ENCODE measurements at regions not wholly inside any gene's neighbourhood (a gene's known extent, or its start where the extent isn't known, plus 50 kb on each side); places are given as distances from the start of the nearest gene placed in this dataset.
A peak's percentile ranks its signal among the peaks of the same experiment; 100 is the strongest.

- no peaks in the 10 kb centered on the region for H3K36me3 ChIP-seq (ENCODE audit: control insufficient read depth in 2 of 4, insufficient read depth in 4 of 4, low read length in 3 of 4)
- no peak overlapping the region for H4K8ac ChIP-seq (ENCODE audit: extremely low read depth, insufficient read depth, low read length)
- H3K27me3 ChIP-seq (replicated peaks in 1 of 4; ENCODE audit: control insufficient read depth in 3 of 4, extremely low read depth in 1 of 4, insufficient read depth in 3 of 4, low read length in 3 of 4), result no peaks in the 10 kb centered on the region
- no peak overlapping the region for H3K4me2 ChIP-seq (ENCODE audit: insufficient read depth in 1 of 2, low read depth in 2 of 2, low read length in 2 of 2)
- H4K5ac ChIP-seq (ENCODE audit: insufficient read length, low read depth, low read length), result no peak overlapping the region
- H3K79me2 ChIP-seq (ENCODE audit: control insufficient read depth in 1 of 2, insufficient read depth in 2 of 2, low read length in 2 of 2), result no peaks in the 10 kb centered on the region
- H3K4me1 ChIP-seq (replicated peaks in 1 of 4; ENCODE audit: control insufficient read depth in 3 of 4, insufficient read depth in 4 of 4, low read length in 3 of 4), result no peaks in the 10 kb centered on the region
- FAIRE-seq (no peak), DNase-seq (ENCODE audit: low read depth in 1 of 2, low spot score in 2 of 2) (no peak)
- H3K27ac ChIP-seq (ENCODE audit: low read depth, low read length), result no peak overlapping the region
- no peak overlapping the region for H3K23ac ChIP-seq (ENCODE audit: insufficient read length)
- H3K9me3 ChIP-seq (ENCODE audit: insufficient read depth in 2 of 2, low read depth in 1 of 2, low read length in 1 of 2), result no peaks in the 10 kb centered on the region
- 95% methylated on average over 1 of the region's 1 CpG; no CpG with 5 or more reads in 1 of the 2 experiments for WGBS, 2 experiments (ENCODE audit: extremely low coverage in 1 of 2, insufficient coverage in 1 of 2, insufficient read length in 1 of 2, insufficient replicate concordance in 2 of 2, low coverage in 1 of 2, low lambda C conversion rate in 2 of 2, missing lambda C conversion rate in 1 of 2)
- H3K56ac ChIP-seq (replicated peaks; ENCODE audit: insufficient read length, low read depth, low read length), result no peak overlapping the region
- H3K79me1 ChIP-seq (ENCODE audit: low read depth, low read length), result no peaks in the 10 kb centered on the region
- ChIA-PET CTCF (ENCODE audit: partially characterized antibody) (interaction anchor here (1.3 to 1.7 kb wide), 2 partner anchors 10 to 13 kb away, joined by 4 to 5 read pairs; no protein-coding TSS in a partner anchor), POLR2A (ENCODE audit: partially characterized antibody) (no interaction called here)
- no peak overlapping the region for H3K4ac ChIP-seq (replicated peaks; ENCODE audit: insufficient read length, low read depth, low read length)
- H2BK20ac ChIP-seq (ENCODE audit: low read length), result no peak overlapping the region
- no peaks in the 10 kb centered on the region for H4K20me1 ChIP-seq (replicated peaks in 1 of 2; ENCODE audit: control insufficient read depth in 1 of 2, insufficient read depth in 2 of 2, low read length in 2 of 2)
- H3K18ac ChIP-seq (ENCODE audit: extremely low read depth, low read length), result no peak overlapping the region
- TF ChIP-seq GTF2F1 (IDR thresholded peaks at IDR 0.05; ENCODE audit: borderline replicate concordance, low read depth, low read length), result no peak
- TF ChIP-seq RBBP5 (IDR thresholded peaks at IDR 0.05; ENCODE audit: borderline replicate concordance, low read depth, low read length), result no peak
- TF ChIP-seq SRF (IDR thresholded peaks at IDR 0.05; ENCODE audit: low read depth, low read length), result 0 out of 2 replicates have a peak, but pooled peaks have one; percentile 54
- H2AFZ ChIP-seq (ENCODE audit: low read length), result no peak overlapping the region
- no peak overlapping the region for H2AK5ac ChIP-seq (ENCODE audit: low read depth, low read length)
- H3K4me3 ChIP-seq (ENCODE audit: extremely low read depth in 1 of 4, insufficient read depth in 2 of 4, low read depth in 3 of 4, low read length in 4 of 4), result no peak overlapping the region
- H3K14ac ChIP-seq (ENCODE audit: insufficient read length), result no peak overlapping the region
- H3K23me2 ChIP-seq (ENCODE audit: low read depth, low read length), result no peaks in the 10 kb centered on the region
- no peak overlapping the region for H2BK5ac ChIP-seq (ENCODE audit: low read depth, low read length)
- no peak overlapping the region for H2BK15ac ChIP-seq (ENCODE audit: low read length)
- no peak overlapping the region for H2BK120ac ChIP-seq (replicated peaks; ENCODE audit: low read depth, low read length)
- H2BK12ac ChIP-seq (ENCODE audit: low read depth, low read length), result no peak overlapping the region
- H4K91ac ChIP-seq (replicated peaks; ENCODE audit: insufficient read length, low read length), result no peak overlapping the region
- H3K9ac ChIP-seq (replicated peaks in 1 of 4; ENCODE audit: extremely low read depth in 1 of 4, low read depth in 3 of 4, low read length in 3 of 4), result no peak overlapping the region
These were observed 194.6 kb upstream of the RGS17 start for GRCh38 chr6:153325661-153326060.
